ENCODE measurements at regions not wholly inside any gene's neighbourhood (a gene's known extent, or its start where the extent isn't known, plus 50 kb on each side); places are given as distances from the start of the nearest gene placed in this dataset.
"Not testable (repeated sequence)": the region's sequence is repeated elsewhere in the genome, so short reads cannot be mapped to it uniquely, and the experiment has no call there.

DNA sequence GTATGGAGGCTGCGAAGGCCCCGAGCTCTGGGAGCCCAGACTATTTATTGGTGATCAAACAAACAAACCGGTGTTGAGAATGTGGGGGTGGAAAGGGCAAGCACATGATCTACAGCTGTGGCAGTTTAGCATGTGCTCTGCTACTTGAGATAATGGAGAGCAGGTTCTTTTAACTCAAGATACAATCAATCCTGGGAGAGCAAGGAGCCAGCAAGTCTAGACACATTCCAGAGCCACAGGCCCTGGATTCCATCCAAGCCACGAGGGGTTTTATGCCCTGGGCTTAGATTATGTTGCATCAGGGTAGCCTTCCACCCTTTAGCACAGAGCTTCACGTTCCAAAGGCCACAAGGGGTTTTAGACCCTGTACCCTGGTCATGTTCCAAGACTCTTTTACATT lies 355.9 kb upstream of the ARID1B start:
- not testable (repeated sequence) for TF ChIP-seq POLR2AphosphoS5 (IDR thresholded peaks at IDR 0.05; ENCODE audit: borderline replicate concordance, low read depth, low read length); EZH2 (IDR thresholded peaks at IDR 0.05)

Measured in SK-N-MC (cell line).